H9 (cell line): ENCODE measurements at regions not wholly inside any gene's neighbourhood (a gene's known extent, or its start where the extent isn't known, plus 50 kb on each side); places are given as distances from the start of the nearest gene placed in this dataset.

Experiments used
- DNase-seq: peaks from one replicate; pipeline ENCODE4 v3.0.0-alpha.2; 2017
- H2AFZ ChIP-seq: one replicate; pipeline ENCODE4 v1.6.1; 2013; ENCODE audit warnings: mild to moderate bottlenecking, low read length, control low read depth, moderate library complexity
- H2AK5ac ChIP-seq: 2 replicates; pipeline ENCODE4 v1.6.1; 2013; ENCODE audit warnings: low read length, control low read depth, mixed read lengths; ENCODE audit not compliant: insufficient read length
- H2BK120ac ChIP-seq: one replicate; pipeline ENCODE4 v1.6.1; 2013; ENCODE audit warnings: low read depth, mild to moderate bottlenecking, low read length, control low read depth, inconsistent platforms; ENCODE audit not compliant: poor library complexity, severe bottlenecking
- H2BK12ac ChIP-seq: 2 replicates; pipeline ENCODE4 v1.6.1; 2013; ENCODE audit warnings: low read length, control low read depth, mixed read lengths, low read depth; ENCODE audit not compliant: insufficient read length
- H2BK15ac ChIP-seq: 2 replicates; pipeline ENCODE4 v1.6.1; 2013; ENCODE audit warnings: low read depth, low read length, control low read depth
- H2BK20ac ChIP-seq: one replicate; pipeline ENCODE4 v1.6.1; 2013; ENCODE audit warnings: low read depth, mild to moderate bottlenecking, low read length, control low read depth, inconsistent platforms; ENCODE audit not compliant: poor library complexity, severe bottlenecking
- H2BK5ac ChIP-seq: 2 replicates; pipeline ENCODE4 v1.6.1; 2013; ENCODE audit warnings: low read length, control low read depth, mixed read lengths; ENCODE audit not compliant: insufficient read length
- H3K14ac ChIP-seq: 2 replicates; pipeline ENCODE4 v1.6.1; 2013; ENCODE audit warnings: low read length, control low read depth; ENCODE audit not compliant: insufficient read depth
- H3K18ac ChIP-seq: 2 replicates; pipeline ENCODE4 v1.6.1; 2013; ENCODE audit warnings: low read depth, mild to moderate bottlenecking, mixed read lengths, low read length, control low read depth; ENCODE audit not compliant: insufficient read length
- H3K23ac ChIP-seq: 2 replicates; pipeline ENCODE4 v1.6.1; 2013; ENCODE audit warnings: low read length, control low read depth, mixed read lengths, low read depth; ENCODE audit not compliant: insufficient read length
- H3K23me2 ChIP-seq: 2 replicates; pipeline ENCODE4 v1.6.1; 2013; ENCODE audit warnings: low read depth, mild to moderate bottlenecking, mixed read lengths, low read length, control low read depth; ENCODE audit not compliant: insufficient read length, poor library complexity, severe bottlenecking
- H3K27ac ChIP-seq: 2 replicates; pipeline ENCODE4 v1.5.1; 2013; ENCODE audit warnings: low read length, control low read depth, mixed read lengths, low read depth; ENCODE audit not compliant: insufficient read length
- H3K27me3 ChIP-seq: 2 replicates; pipeline ENCODE4 v1.6.1; 2013; ENCODE audit warnings: low read length, control low read depth, inconsistent platforms; ENCODE audit not compliant: insufficient read depth
- H3K4ac ChIP-seq: 2 replicates; pipeline ENCODE4 v1.6.1; 2013; ENCODE audit warnings: low read depth, mild to moderate bottlenecking, control low read depth, inconsistent platforms, low read length, moderate library complexity
- H3K4me1 ChIP-seq: 2 replicates; pipeline ENCODE4 v1.6.1; 2013; ENCODE audit warnings: low read length, control low read depth, inconsistent platforms; ENCODE audit not compliant: insufficient read depth
- H3K4me2 ChIP-seq: 2 replicates; pipeline ENCODE4 v1.6.1; 2013; ENCODE audit warnings: low read length, control low read depth, mixed read lengths; ENCODE audit not compliant: insufficient read length, insufficient read depth
- H3K56ac ChIP-seq: 2 replicates; pipeline ENCODE4 v1.6.1; 2013; ENCODE audit warnings: low read depth, mild to moderate bottlenecking, mixed read lengths, low read length, control low read depth; ENCODE audit not compliant: insufficient read length
- H3K79me1 ChIP-seq: 2 replicates; pipeline ENCODE4 v1.6.1; 2013; ENCODE audit warnings: low read depth, mild to moderate bottlenecking, moderate library complexity, low read length, control low read depth, inconsistent platforms; ENCODE audit not compliant: insufficient read depth, poor library complexity, severe bottlenecking
- H3K79me2 ChIP-seq: 2 replicates; pipeline ENCODE4 v1.6.1; 2013; ENCODE audit warnings: low read length, control low read depth, inconsistent platforms; ENCODE audit not compliant: insufficient read depth
- H3K9ac ChIP-seq: 2 replicates; pipeline ENCODE4 v1.6.1; 2013; ENCODE audit warnings: low read length, control low read depth, mixed read lengths; ENCODE audit not compliant: insufficient read length; ENCODE audit errors: extremely low read depth
- H3K9me3 ChIP-seq: one replicate; pipeline ENCODE4 v1.6.1; 2013; ENCODE audit warnings: low read depth, low read length, inconsistent platforms; ENCODE audit not compliant: control insufficient read depth
- H3T11ph ChIP-seq: one replicate; pipeline ENCODE4 v1.6.1; 2013; ENCODE audit warnings: mild to moderate bottlenecking, low read length, control low read depth, inconsistent platforms
- H4K20me1 ChIP-seq: one replicate; pipeline ENCODE4 v1.6.1; 2013; ENCODE audit not compliant: control insufficient read depth, insufficient read length, insufficient read depth
- H4K5ac ChIP-seq: 2 replicates; pipeline ENCODE4 v1.6.1; 2013; ENCODE audit warnings: low read depth, mild to moderate bottlenecking, mixed read lengths, low read length, control low read depth; ENCODE audit not compliant: insufficient read length
- H4K8ac ChIP-seq: replicated peaks from 2 replicates; pipeline ENCODE4 v1.6.1; 2013; ENCODE audit warnings: low read length, control low read depth, mixed read lengths, low read depth; ENCODE audit not compliant: insufficient read length
- H4K91ac ChIP-seq: 2 replicates; pipeline ENCODE4 v1.6.1; 2013; ENCODE audit warnings: low read depth, mild to moderate bottlenecking, moderate library complexity, mixed read lengths, low read length, control low read depth; ENCODE audit not compliant: insufficient read length
- H3K27ac Mint-ChIP-seq, 3 experiments: 2 replicates in 2 of 3; 3 replicates in 1 of 3; pipeline ENCODE4 v1.8.0; 2020 to 2021; ENCODE audit warnings: mixed read lengths in 3 of 3, mild to moderate bottlenecking in 1 of 3, moderate library complexity in 1 of 3
- H3K27me3 Mint-ChIP-seq: 2 replicates; pipeline ENCODE4 v1.8.0; 2021; ENCODE audit warnings: low read depth, mild to moderate bottlenecking, moderate library complexity, mixed read lengths
- H3K36me3 Mint-ChIP-seq, 3 experiments: 2 replicates in 2 of 3; 3 replicates in 1 of 3; pipeline ENCODE4 v1.8.0; 2020 to 2021; ENCODE audit warnings: low read depth in 3 of 3, mixed read lengths in 3 of 3; ENCODE audit not compliant: insufficient read depth in 1 of 3
- H3K4me1 Mint-ChIP-seq, 2 experiments: 2 replicates each; pipeline ENCODE4 v1.8.0; 2020; ENCODE audit warnings: mixed read lengths in 2 of 2
- H3K4me3 Mint-ChIP-seq, 2 experiments: 2 replicates in 1 of 2; 3 replicates in 1 of 2; pipeline ENCODE4 v1.8.0; 2020 to 2021; ENCODE audit warnings: mild to moderate bottlenecking in 2 of 2, mixed read lengths in 2 of 2, moderate library complexity in 1 of 2
- H3K9me3 Mint-ChIP-seq, 2 experiments: 2 replicates in 1 of 2; 3 replicates in 1 of 2; pipeline ENCODE4 v1.8.0; 2020; ENCODE audit warnings: mild to moderate bottlenecking in 2 of 2, mixed read lengths in 2 of 2, moderate library complexity in 1 of 2
- CTCF ChIP-seq: fragments of 200-600 bp; sonication (generic); conservative IDR thresholded peaks from 3 replicates; pipeline ENCODE4 v1.8.0; 2021; ENCODE audit warnings: antibody characterized with exemption, mild to moderate bottlenecking
- WGBS: extraction: QIAGEN DNeasy Blood & Tissue Kit; methylation state at CpG from one replicate; pipeline ENCODE4 v1.1.7; 2013; ENCODE audit warnings: missing lambda C conversion rate, low lambda C conversion rate, mixed read lengths; ENCODE audit not compliant: insufficient read length; ENCODE audit errors: extremely low coverage; 5-methylcytosine and 5-hydroxymethylcytosine counted together

GRCh38 chr2:47645246-47645645 lies 74.5 kb upstream of the KCNK12 start:
- Histone ChIP-seq H4K5ac (no peak overlapping the region), H3T11ph (no peak overlapping the region), H4K20me1 (no peaks in the 10 kb centered on the region), H3K27ac (no peak overlapping the region), H3K79me1 (no peaks in the 10 kb centered on the region), H2BK120ac (no peak overlapping the region), H3K79me2 (0 out of 2 replicates have a peak, but pooled peaks cover 3% of the 10 kb centered on the region), H4K8ac (no peak overlapping the region), H2BK12ac (no peak overlapping the region), H3K56ac (no peak overlapping the region), H4K91ac (no peak overlapping the region), H3K18ac (no peak overlapping the region), H3K9ac (no peak overlapping the region), H3K4me1 (no peaks in the 10 kb centered on the region), H3K4ac (no peak overlapping the region), H3K9me3 (no peaks in the 10 kb centered on the region), H2BK5ac (no peak overlapping the region), H3K14ac (no peak overlapping the region), H3K27me3 (no peaks in the 10 kb centered on the region), H3K4me2 (no peak overlapping the region), H2AK5ac (no peak overlapping the region), H3K23ac (no peak overlapping the region), H2BK15ac (no peak overlapping the region), H3K23me2 (no peaks in the 10 kb centered on the region), H2AFZ (no peak overlapping the region), H2BK20ac (no peak overlapping the region)
- Mint-ChIP-seq H3K36me3 (peaks cover 0 to 6% (median 6%) of the 10 kb centered on the region in 3 experiments; a peak in 3 of 7 replicates), H3K4me3 (no peak overlapping the region), H3K27ac (no peak overlapping the region), H3K27me3 (no peaks in the 10 kb centered on the region; the same call in 1 of the 2 replicates), H3K4me1 (peaks cover 11 to 14% of the 10 kb centered on the region in 2 experiments), H3K9me3 (peaks cover 3 to 6% of the 10 kb centered on the region in 2 experiments; a peak in 4 of 5 replicates)
- TF ChIP-seq CTCF = no peak
- no CpG with 5 or more reads among the region's 1 CpG for WGBS
- peak; percentile 10 for DNase-seq
